Vagina (tissue), 2 donors: ENCODE measurements at regions not wholly inside any gene's neighbourhood (a gene's known extent, or its start where the extent isn't known, plus 50 kb on each side); places are given as distances from the start of the nearest gene placed in this dataset.

Experiments
- DNase-seq, 2 donors: peaks; one replicate each; pipeline ENCODE4 v3.0.0-alpha.2; 2017; ENCODE audit errors: extremely low spot score in 2 of 2
- H3K27ac ChIP-seq: fragments of 200-600 bp; sonication (generic); one replicate; pipeline ENCODE4 v1.5.1; 2019
- H3K27me3 ChIP-seq: fragments of 200-600 bp; sonication (generic); one replicate; pipeline ENCODE4 v1.5.1; 2019
- H3K36me3 ChIP-seq, 2 donors: fragments of 200-600 bp; sonication (generic); one replicate each; pipeline ENCODE4 v1.5.1; 2017 to 2019
- H3K4me1 ChIP-seq: fragments of 200-600 bp; sonication (generic); one replicate; pipeline ENCODE4 v1.5.1; 2019
- H3K4me3 ChIP-seq, 2 donors: fragments of 200-600 bp; sonication (generic); 1 replicate in 1 of 2; 2 replicates in 1 of 2; pipeline ENCODE4 v1.5.1; 2016 to 2019
- H3K9me3 ChIP-seq: fragments of 200-600 bp; sonication (generic); one replicate; pipeline ENCODE4 v1.5.1; 2019
- POLR2A ChIP-seq, 2 donors: fragments of 450-650 bp; IDR thresholded peaks; one replicate each; pipeline ENCODE4 v1.6.1; 2017; ENCODE audit warnings: antibody characterized with exemption in 2 of 2, mild to moderate bottlenecking in 2 of 2, moderate library complexity in 2 of 2
- POLR2AphosphoS5 ChIP-seq, 2 donors: sonication (generic); formaldehyde crosslinking; IDR thresholded peaks; one replicate each; pipeline ENCODE4 v1.9.0; 2017; ENCODE audit warnings: antibody characterized with exemption in 2 of 2, mild to moderate bottlenecking in 2 of 2, low read depth in 1 of 2; ENCODE audit not compliant: insufficient read depth in 1 of 2
- intact Hi-C: fragments of 100-400 bp; cut with DNase I; formaldehyde crosslinking; loops from one replicate; pipeline ENCODE4 v1.15.1; 2023
- TF ChIP-seq, protein P1 (sequence below), 3 experiments: fragments of 450-650 bp in 2 of 3; fragments of 200-600 bp in 1 of 3; sonication (generic) in 1 of 3; IDR thresholded peaks; one replicate each; pipeline ENCODE4 v1.5.1; 2017 to 2019; ENCODE audit warnings: antibody characterized with exemption in 3 of 3, mild to moderate bottlenecking in 2 of 3, moderate library complexity in 2 of 3

DNA sequence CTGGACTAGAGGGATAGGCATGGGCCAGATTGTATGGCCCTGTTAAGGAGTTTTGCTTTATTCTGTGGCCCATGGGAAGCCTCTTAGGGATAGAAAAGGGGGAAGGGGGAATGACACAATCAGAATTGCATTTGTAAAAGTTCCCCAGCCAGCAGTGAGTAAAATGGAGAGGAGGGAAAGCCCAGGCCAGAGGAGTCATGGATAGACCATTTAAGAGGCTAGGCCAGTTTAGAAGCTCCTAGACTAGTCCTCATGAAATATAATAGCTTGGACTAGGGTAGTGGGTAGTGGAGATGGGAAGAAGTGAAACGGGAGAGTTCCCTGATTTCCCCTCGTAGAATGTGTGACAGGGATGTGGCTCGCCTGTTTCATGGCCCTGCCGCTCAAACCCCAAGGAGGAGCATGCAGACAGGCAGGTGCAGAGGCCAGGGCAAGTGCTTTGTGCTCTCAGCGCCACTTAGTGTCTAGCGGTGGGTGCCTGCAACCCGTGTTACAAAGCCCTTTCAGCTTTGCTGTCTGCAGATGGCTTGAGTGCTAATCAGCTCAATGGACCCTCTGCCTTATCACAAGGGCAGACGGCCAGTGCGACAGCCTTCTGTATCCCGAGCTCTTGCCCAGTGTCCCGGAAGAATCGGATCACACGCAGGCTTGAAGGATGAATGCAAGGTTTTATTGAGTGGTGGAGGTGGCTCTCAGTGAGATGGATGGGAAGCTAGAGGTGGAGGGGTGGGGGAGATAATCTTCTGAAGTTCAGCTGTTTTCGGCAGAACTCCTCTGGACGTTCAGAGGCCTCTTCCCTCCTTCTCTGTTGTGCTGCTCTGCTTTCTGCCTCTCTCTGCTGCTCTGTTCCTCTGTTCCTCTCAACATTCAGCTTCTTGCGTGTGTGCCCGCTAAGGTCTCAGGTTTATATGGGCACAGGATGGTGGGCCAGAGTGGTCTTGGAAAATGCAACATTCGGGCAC, 141.1 kb downstream of the CEP57L1 start:
- no peak for DNase-seq
- no peaks in the 10 kb centered on the region for H3K9me3 ChIP-seq
- no peaks in the 10 kb centered on the region for H3K4me1 ChIP-seq
- H3K27ac ChIP-seq, result no peak overlapping the region
- no peaks in the 10 kb centered on the region for H3K36me3 ChIP-seq
- intact Hi-C loops, result no loop called here
- H3K27me3 ChIP-seq, result no peaks in the 10 kb centered on the region
- H3K4me3 ChIP-seq, result no peak overlapping the region
- TF ChIP-seq POLR2AphosphoS5 (IDR thresholded peaks at IDR 0.05; ENCODE audit: insufficient read depth in 1 of 2, low read depth in 1 of 2) (no peak), POLR2A (IDR thresholded peaks at IDR 0.05) (no peak)
- TF ChIP-seq, protein P1, sequence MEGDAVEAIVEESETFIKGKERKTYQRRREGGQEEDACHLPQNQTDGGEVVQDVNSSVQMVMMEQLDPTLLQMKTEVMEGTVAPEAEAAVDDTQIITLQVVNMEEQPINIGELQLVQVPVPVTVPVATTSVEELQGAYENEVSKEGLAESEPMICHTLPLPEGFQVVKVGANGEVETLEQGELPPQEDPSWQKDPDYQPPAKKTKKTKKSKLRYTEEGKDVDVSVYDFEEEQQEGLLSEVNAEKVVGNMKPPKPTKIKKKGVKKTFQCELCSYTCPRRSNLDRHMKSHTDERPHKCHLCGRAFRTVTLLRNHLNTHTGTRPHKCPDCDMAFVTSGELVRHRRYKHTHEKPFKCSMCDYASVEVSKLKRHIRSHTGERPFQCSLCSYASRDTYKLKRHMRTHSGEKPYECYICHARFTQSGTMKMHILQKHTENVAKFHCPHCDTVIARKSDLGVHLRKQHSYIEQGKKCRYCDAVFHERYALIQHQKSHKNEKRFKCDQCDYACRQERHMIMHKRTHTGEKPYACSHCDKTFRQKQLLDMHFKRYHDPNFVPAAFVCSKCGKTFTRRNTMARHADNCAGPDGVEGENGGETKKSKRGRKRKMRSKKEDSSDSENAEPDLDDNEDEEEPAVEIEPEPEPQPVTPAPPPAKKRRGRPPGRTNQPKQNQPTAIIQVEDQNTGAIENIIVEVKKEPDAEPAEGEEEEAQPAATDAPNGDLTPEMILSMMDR (IDR thresholded peaks at IDR 0.05), result no peak

DNA sequence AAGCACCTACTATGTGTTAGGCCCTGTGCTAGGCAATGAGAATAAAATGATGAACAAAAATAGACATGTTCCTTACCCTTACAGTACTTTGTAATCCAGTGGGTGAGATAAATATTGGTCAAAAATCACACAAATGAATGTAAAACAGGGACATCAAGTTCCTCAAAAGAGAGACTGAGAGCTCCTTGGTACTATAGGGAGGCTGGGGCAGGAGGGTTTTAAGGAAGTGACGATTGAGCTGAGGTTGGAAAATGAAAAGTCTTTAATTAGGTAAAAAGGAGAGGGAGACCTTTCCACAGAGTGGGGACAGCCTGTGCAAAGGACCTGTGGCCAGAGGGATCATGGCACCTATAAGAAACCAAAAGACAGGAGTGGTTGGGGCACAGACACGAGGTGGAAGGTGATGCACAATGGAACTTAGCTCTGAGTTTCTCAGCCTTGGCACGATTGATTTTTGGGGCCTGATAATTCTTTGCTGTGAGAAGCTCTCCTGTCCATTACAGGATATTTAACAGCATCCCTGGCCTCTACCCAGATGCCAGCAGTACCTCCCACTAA, 140.3 kb downstream of the CEP57L1 start:
- TF ChIP-seq POLR2A (IDR thresholded peaks at IDR 0.05) (no peak), POLR2AphosphoS5 (IDR thresholded peaks at IDR 0.05; ENCODE audit: insufficient read depth in 1 of 2, low read depth in 1 of 2) (no peak)
- TF ChIP-seq, protein P1 (IDR thresholded peaks at IDR 0.05), result no peak
- no peak overlapping the region for H3K4me3 ChIP-seq
- H3K27ac ChIP-seq, result no peak overlapping the region
- no peaks in the 10 kb centered on the region for H3K9me3 ChIP-seq
- intact Hi-C loops, result no loop called here
- no peaks in the 10 kb centered on the region for H3K4me1 ChIP-seq
- no peak for DNase-seq
- H3K36me3 ChIP-seq, result no peaks in the 10 kb centered on the region
- H3K27me3 ChIP-seq, result no peaks in the 10 kb centered on the region

DNA sequence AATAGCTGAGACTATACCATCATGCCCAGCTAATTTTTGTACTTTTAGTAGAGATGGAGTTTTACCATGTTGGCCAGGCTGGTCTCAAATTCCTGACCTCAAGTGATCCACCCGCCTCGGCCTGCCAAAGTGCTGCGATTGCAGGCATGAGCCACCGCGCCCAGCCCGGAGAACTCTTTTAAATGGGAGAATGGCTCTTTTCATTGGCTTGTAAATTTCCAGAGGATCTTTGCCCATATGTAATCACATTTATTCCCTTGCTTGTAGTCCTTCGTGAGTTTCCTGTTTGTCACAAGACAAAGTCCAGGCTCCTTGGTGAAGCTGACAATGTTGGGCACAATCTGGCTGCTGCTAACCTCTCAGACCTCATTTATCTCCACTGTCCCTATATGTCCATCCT, 135.1 kb downstream of the CEP57L1 start:
- no peak overlapping the region for H3K4me3 ChIP-seq
- no peaks in the 10 kb centered on the region for H3K4me1 ChIP-seq
- intact Hi-C loops, result no loop called here
- no peak overlapping the region for H3K27ac ChIP-seq
- TF ChIP-seq POLR2A (IDR thresholded peaks at IDR 0.05) (no peak), POLR2AphosphoS5 (IDR thresholded peaks at IDR 0.05; ENCODE audit: insufficient read depth in 1 of 2, low read depth in 1 of 2) (no peak)
- TF ChIP-seq, protein P1 (IDR thresholded peaks at IDR 0.05), result no peak
- no peaks in the 10 kb centered on the region for H3K36me3 ChIP-seq
- no peak for DNase-seq
- H3K9me3 ChIP-seq, result no peaks in the 10 kb centered on the region
- no peaks in the 10 kb centered on the region for H3K27me3 ChIP-seq

DNA sequence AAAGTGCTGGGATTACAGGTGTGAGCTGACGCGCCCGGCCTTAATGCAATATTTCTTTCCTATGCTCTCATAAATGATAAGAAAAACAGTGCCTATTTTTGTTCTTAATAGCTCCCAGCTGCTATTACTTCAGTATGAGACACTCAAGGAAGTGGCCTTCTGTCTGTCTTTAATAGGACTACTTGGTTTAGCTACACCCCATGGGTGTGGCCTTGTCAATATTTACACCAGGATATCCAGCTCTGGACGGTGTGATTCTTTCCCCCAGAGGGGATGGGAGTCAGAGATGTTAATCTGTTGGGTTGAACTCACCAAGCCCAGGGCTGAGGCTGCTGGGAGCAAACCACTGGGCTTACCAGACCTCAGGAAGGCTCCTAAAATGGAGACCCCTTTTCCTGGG, 134.2 kb downstream of the CEP57L1 start:
- Histone ChIP-seq H3K9me3 (no peaks in the 10 kb centered on the region), H3K27me3 (no peaks in the 10 kb centered on the region), H3K4me3 (no peak overlapping the region), H3K27ac (no peak overlapping the region), H3K4me1 (no peaks in the 10 kb centered on the region), H3K36me3 (no peaks in the 10 kb centered on the region)
- intact Hi-C loops, result no loop called here
- TF ChIP-seq, protein P1 (IDR thresholded peaks at IDR 0.05), result no peak
- TF ChIP-seq POLR2AphosphoS5 (IDR thresholded peaks at IDR 0.05; ENCODE audit: insufficient read depth in 1 of 2, low read depth in 1 of 2), result peak in 1 of 2 donors; percentile 55
- DNase-seq, result no peak

DNA sequence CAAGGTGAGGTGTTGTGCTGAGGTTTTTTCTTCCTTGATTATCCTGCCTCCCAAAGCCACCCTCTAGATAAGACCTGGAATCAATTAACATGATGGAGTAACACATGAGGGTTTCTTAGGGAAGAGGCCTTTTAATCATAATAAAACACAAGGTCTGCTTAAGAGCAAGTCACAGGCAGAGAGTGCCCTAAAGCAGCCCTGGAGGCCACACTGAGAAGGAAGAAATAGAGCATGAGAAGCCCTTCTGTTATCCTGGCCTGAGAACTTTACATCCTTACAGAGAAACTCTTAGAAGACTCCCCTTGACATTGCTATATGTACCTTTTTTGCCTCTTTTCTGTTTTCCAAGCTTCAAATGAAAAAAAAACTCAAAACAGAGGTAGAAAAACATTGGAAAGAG, 132.3 kb downstream of the CEP57L1 start:
- H3K27me3 ChIP-seq, result no peaks in the 10 kb centered on the region
- intact Hi-C loops, result no loop called here
- TF ChIP-seq, protein P1 (IDR thresholded peaks at IDR 0.05), result no peak
- TF ChIP-seq POLR2AphosphoS5 (IDR thresholded peaks at IDR 0.05; ENCODE audit: insufficient read depth in 1 of 2, low read depth in 1 of 2), result no peak
- no peak for TF ChIP-seq POLR2A (IDR thresholded peaks at IDR 0.05)
- H3K4me1 ChIP-seq, result no peaks in the 10 kb centered on the region
- no peak overlapping the region for H3K27ac ChIP-seq
- no peaks in the 10 kb centered on the region for H3K36me3 ChIP-seq
- H3K4me3 ChIP-seq, result no peak overlapping the region
- no peaks in the 10 kb centered on the region for H3K9me3 ChIP-seq
- no peak for DNase-seq
